Right atrium auricular region (tissue), 2 donors: ENCODE measurements at regions not wholly inside any gene's neighbourhood (a gene's known extent, or its start where the extent isn't known, plus 50 kb on each side); places are given as distances from the start of the nearest gene placed in this dataset.

ENCODE experiments used
- DNase-seq: peaks from one replicate; pipeline ENCODE4 v3.0.0-alpha.2; 2019; ENCODE audit warnings: low spot score
- H3K27ac ChIP-seq, 2 donors: fragments of 200-600 bp; sonication (generic); 1 replicate in 1 of 2; 2 replicates in 1 of 2; pipeline ENCODE4 v1.5.1; 2016 to 2019
- H3K27me3 ChIP-seq, 2 donors: fragments of 200-600 bp; sonication (generic); one replicate each; pipeline versions ENCODE4 v1.5.1 to v1.6.0; 2017 to 2019
- H3K36me3 ChIP-seq: fragments of 200-600 bp; sonication (generic); one replicate; pipeline ENCODE4 v1.5.1; 2016
- H3K4me1 ChIP-seq, 2 donors: fragments of 200-600 bp; sonication (generic); one replicate each; pipeline versions ENCODE4 v1.5.1 to v1.6.0; 2017 to 2019
- H3K4me3 ChIP-seq, 2 donors: fragments of 200-600 bp; sonication (generic); 1 replicate in 1 of 2; 2 replicates in 1 of 2; pipeline ENCODE4 v1.5.1; 2017 to 2019; ENCODE audit warnings: mild to moderate bottlenecking in 1 of 2, moderate library complexity in 1 of 2
- H3K9me3 ChIP-seq, 2 donors: fragments of 200-600 bp; sonication (generic); one replicate each; pipeline ENCODE4 v1.5.1; 2019
- TF ChIP-seq, protein P1 (sequence below), 2 donors: fragments of 200-600 bp; sonication (generic); IDR thresholded peaks; one replicate each; pipeline ENCODE4 v1.5.1; 2019; ENCODE audit warnings: antibody characterized with exemption in 2 of 2

- no peak overlapping the region for H3K27ac ChIP-seq
- H3K36me3 ChIP-seq, result no peaks in the 10 kb centered on the region
- H3K27me3 ChIP-seq, result no peaks in the 10 kb centered on the region
- no peaks in the 10 kb centered on the region for H3K9me3 ChIP-seq
- TF ChIP-seq, protein P1, sequence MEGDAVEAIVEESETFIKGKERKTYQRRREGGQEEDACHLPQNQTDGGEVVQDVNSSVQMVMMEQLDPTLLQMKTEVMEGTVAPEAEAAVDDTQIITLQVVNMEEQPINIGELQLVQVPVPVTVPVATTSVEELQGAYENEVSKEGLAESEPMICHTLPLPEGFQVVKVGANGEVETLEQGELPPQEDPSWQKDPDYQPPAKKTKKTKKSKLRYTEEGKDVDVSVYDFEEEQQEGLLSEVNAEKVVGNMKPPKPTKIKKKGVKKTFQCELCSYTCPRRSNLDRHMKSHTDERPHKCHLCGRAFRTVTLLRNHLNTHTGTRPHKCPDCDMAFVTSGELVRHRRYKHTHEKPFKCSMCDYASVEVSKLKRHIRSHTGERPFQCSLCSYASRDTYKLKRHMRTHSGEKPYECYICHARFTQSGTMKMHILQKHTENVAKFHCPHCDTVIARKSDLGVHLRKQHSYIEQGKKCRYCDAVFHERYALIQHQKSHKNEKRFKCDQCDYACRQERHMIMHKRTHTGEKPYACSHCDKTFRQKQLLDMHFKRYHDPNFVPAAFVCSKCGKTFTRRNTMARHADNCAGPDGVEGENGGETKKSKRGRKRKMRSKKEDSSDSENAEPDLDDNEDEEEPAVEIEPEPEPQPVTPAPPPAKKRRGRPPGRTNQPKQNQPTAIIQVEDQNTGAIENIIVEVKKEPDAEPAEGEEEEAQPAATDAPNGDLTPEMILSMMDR (IDR thresholded peaks at IDR 0.05), result no peak
- H3K4me3 ChIP-seq, result no peak overlapping the region
- DNase-seq, result no peak
- peaks cover 0 to 14% of the 10 kb centered on the region in 2 donors for H3K4me1 ChIP-seq
Observed at GRCh38 chr20:40282541-40282940, 406.5 kb downstream of the MAFB start.

DNA sequence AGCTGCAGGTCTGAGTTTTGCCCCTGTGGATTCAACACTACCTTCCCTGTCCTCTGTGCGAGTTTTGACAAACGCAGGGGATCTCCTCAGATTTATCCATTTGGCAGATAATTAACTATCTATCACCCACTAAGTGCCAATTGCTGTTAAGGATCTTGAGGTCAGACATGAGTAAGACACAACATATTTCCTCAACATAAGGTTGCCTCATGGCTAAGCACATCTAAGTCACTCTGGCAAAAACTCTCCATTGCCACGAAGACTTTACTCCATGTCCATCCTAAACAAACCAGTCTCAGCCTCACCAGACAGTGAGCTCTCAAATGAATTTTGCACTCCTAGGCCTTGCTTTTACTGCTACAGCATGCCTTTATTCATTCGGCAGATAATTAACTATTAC, 408.4 kb downstream of the MAFB start:
- H3K4me3 ChIP-seq, result no peak overlapping the region
- no peaks in the 10 kb centered on the region for H3K9me3 ChIP-seq
- H3K27ac ChIP-seq, result no peak overlapping the region
- H3K27me3 ChIP-seq, result no peaks in the 10 kb centered on the region
- TF ChIP-seq, protein P1 (IDR thresholded peaks at IDR 0.05), result no peak
- peaks cover 0 to 17% of the 10 kb centered on the region in 2 donors for H3K4me1 ChIP-seq
- no peak for DNase-seq
- no peaks in the 10 kb centered on the region for H3K36me3 ChIP-seq

DNA sequence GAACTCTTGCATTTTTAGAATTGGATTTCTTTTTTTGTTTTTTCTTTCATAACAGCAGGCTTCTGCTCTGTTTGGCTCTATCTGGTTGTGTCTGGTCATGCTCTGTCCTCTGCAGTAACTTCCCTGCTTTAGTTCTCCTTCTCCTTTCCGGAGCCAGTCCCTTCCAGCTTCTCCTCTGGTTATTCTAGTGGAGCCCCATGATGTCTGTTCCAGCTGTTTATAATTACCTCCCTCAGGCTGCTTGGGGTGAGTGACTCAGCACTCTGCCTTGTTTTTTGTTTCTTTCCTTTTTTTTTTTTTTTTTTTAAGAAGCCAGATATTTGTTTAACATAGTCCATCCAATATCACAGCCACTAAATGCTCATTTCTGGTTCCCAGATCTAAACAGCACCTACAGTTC, 409.6 kb downstream of the MAFB start:
- H3K4me1 ChIP-seq, result peaks cover 0 to 17% of the 10 kb centered on the region in 2 donors
- DNase-seq, result no peak
- H3K9me3 ChIP-seq, result no peaks in the 10 kb centered on the region
- TF ChIP-seq, protein P1 (IDR thresholded peaks at IDR 0.05), result no peak
- no peaks in the 10 kb centered on the region for H3K36me3 ChIP-seq
- peak overlapping the region; percentile 22 to 53 for H3K27ac ChIP-seq
- no peak overlapping the region for H3K4me3 ChIP-seq
- no peaks in the 10 kb centered on the region for H3K27me3 ChIP-seq

DNA sequence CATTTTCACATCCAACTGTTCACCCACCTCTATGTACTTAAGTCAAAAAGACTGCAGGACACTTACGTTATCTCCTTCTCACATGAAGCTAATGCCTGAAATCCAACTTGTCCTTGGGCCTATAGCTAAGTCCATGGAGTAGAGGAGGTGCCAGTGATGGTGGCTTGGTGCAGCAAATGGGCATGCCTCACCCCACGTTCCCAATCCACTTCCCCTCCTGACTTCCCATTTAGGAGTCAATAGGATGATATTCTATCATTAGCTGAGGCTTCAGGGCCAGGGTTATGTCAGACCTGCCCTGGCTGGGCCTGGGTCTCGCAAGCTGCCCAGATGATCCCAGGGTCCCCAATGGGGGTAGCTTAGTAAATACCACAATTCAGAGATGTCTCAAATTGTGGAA, 410.4 kb downstream of the MAFB start:
- no peak for DNase-seq
- peaks cover 0 to 17% of the 10 kb centered on the region in 2 donors for H3K4me1 ChIP-seq
- H3K36me3 ChIP-seq, result no peaks in the 10 kb centered on the region
- peak overlapping the region; percentile 22 to 53 for H3K27ac ChIP-seq
- H3K4me3 ChIP-seq, result no peak overlapping the region
- TF ChIP-seq, protein P1 (IDR thresholded peaks at IDR 0.05), result no peak
- H3K9me3 ChIP-seq, result no peaks in the 10 kb centered on the region
- H3K27me3 ChIP-seq, result no peaks in the 10 kb centered on the region

GRCh38 chr20:40276301-40276700, 412.7 kb downstream of the MAFB start:
- no peaks in the 10 kb centered on the region for H3K36me3 ChIP-seq
- DNase-seq, result no peak
- no peaks in the 10 kb centered on the region for H3K9me3 ChIP-seq
- H3K4me3 ChIP-seq, result no peak overlapping the region
- no peaks in the 10 kb centered on the region for H3K27me3 ChIP-seq
- H3K27ac ChIP-seq, result no peak overlapping the region
- peaks cover 0 to 17% of the 10 kb centered on the region in 2 donors for H3K4me1 ChIP-seq
- TF ChIP-seq, protein P1 (IDR thresholded peaks at IDR 0.05), result no peak

DNA sequence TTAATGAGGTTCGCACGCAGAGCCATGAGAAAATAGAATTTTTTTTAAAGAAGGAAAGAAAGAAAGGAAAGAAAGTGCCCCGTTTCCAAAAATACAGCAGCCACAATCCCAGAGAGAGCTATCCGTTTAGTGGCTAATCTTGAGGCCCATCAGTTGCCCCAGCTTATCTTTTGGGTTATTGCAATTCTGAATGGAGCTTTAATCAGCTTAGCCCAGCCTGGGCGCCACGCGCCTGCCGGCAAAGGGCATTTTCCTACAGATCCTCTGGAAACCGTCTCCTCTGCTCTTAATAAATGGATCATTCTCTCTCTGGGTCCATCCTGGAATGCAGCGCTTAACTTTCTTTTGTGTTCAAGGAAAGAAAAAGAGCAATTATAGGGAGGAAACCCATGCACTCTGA, 413.3 kb downstream of the MAFB start:
- no peak for DNase-seq
- no peaks in the 10 kb centered on the region for H3K9me3 ChIP-seq
- H3K4me3 ChIP-seq, result no peak overlapping the region
- H3K4me1 ChIP-seq, result peaks cover 0 to 17% of the 10 kb centered on the region in 2 donors
- no peaks in the 10 kb centered on the region for H3K36me3 ChIP-seq
- no peak overlapping the region for H3K27ac ChIP-seq
- TF ChIP-seq, protein P1 (IDR thresholded peaks at IDR 0.05), result no peak
- no peaks in the 10 kb centered on the region for H3K27me3 ChIP-seq
